GM19328 (cell line): ENCODE measurements at regions not wholly inside any gene's neighbourhood (a gene's known extent, or its start where the extent isn't known, plus 50 kb on each side); places are given as distances from the start of the nearest gene placed in this dataset.

Experiments
- ATAC-seq: cut with Tn5 transposase; IDR thresholded peaks from one replicate; pipeline ENCODE4 v1.9.1; 2021; ENCODE audit warnings: mild to moderate bottlenecking, moderate library complexity; ENCODE audit not compliant: unreplicated experiment

DNA sequence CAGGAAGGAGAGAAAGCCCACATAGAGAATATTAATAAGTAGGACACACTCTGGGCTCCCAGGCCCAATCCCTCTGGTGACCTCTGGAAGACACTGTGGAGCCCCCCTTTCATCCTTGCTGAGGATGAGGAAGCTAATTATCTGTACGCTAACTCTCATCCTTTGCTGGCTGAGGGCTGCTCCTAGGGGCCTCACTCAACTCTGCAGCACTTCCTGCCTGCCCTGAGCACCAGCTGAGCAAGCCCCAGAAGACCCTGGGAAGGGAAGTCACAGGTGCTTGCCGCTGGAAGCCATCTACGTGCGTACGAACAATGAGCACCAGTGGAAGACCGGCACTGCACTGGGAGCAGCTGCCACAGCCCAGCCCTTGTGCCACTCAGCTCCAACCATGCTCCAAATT, 145.8 kb upstream of the CDH5 start:
- no peak for ATAC-seq

DNA sequence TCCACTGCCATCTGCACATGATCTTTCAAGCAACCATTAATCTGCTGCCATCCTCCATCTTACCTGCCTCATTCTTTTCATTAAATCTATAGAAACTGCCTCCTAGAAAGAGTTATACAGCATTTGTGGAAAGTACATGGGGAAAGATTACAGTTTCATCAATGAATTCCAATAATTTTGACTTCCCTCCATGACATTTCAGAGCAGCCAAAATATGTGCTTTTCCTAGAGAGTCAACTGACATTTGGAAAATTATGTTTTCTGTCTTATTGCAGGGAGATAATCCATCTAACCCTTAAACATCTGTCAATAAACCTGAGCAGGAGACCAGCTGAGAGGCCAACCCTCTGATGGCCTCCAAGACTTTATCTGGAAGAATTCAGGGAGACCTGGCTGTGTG, 147.0 kb upstream of the CDH5 start:
- no peak for ATAC-seq

DNA sequence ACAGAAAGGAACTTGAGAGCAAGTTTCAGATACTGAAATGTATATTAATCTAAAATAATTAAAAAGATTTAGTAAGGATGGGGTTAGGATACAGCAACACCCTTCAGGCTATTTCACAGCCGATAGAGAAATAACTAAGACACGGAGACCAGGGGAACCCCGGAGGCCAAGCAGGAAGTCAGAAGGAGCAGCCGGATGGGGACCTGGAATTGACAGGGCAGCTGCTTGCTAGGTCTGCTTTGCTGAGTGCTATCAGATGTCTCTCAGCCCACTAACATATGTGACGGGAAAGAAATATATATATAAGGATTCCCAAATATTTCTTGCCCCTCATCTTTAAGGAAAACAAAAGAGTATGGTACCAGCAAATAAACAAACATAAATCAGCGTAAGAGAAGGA, 154.1 kb upstream of the CDH5 start:
- ATAC-seq: no peak

DNA sequence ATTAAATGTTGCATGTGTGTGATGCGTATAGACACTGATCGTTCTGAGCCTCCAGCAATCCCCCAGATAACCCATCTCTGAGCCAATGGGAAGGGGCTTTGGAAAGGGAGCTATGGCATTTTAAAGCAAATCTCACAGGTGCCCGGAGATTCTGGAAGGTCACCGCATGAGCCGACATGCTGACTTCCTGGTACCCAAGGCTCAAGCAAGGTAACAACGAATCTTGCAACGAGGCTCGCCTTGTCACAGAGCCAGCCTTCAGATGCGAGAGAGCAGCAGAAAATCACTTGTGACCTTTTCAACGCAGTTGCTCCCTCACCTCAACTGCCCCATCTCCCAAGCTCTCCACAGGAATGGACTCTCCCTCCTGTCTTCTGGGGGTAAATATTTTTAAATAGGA, 154.8 kb upstream of the CDH5 start:
- no peak for ATAC-seq

DNA sequence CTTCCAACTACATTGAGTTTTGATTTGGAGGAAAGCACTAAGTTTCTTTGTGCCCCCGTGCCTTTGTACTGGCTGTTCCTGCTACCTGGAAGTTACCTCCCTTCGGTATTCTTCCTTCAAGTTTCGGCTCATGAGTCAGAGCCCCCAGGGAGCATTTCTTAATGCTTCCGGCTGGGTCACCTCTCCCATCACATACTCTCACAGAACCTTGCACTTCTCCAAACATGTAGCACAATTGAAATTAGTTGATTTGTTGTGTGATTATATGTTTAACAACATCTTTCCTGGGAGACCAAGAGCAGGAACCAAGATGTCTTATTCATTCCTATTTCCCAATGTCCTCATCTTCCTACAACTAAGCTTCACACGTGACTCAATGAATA, 158.6 kb upstream of the CDH5 start:
- ATAC-seq: no peak

DNA sequence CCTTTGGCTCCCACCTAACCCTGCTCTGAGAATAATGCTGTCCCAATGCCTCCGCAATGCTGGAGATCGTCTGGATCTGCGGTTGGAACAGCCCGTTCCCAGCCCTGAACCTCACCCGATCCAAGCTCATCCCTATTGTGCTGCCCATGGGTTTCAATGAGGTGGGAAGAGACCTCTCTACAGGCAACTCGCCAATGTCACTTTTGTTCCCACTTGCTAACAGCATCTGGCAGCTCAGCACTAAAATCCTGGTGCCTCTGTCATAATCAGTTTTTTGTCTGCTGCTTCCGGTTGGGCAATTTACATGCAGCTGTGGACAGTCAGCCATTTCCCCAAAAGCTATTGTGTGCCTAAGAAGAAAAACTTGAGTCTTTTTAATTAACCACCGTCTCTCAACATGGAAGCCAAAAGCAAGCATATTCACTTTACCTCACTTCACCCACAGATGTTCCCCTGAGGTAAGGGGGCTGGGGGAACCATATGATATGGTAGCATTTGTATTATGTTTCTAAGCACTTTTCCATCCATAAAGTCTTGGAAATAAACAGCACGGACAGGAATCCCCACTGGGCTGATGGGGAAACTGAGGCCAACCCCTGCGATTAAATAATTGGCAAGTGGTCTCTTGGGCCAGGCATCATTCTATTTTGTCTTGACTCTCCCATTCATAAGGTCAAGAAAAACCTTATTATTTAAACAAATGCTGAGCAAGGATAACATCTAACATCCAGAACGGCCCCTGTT, 159.2 kb upstream of the CDH5 start:
- no peak for ATAC-seq

DNA sequence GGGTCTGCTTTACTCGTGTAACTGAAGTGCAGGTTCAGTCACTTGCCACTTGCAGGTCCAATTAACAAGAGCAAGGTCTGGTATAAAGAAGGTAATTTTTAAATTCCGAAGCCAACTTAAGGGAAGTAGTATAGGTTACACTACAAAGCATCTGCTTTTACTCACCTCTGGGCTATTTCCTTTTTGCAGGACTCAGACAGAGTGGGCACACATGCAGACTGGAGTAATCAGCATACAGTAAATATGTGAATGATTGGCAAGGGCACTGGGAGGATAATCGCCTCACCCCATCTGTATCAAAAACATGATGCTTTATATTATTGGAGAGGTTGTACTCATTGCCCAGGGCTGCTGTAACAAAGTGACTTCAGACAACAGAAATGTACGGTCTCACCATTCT, 160.1 kb upstream of the CDH5 start:
- ATAC-seq: no peak

DNA sequence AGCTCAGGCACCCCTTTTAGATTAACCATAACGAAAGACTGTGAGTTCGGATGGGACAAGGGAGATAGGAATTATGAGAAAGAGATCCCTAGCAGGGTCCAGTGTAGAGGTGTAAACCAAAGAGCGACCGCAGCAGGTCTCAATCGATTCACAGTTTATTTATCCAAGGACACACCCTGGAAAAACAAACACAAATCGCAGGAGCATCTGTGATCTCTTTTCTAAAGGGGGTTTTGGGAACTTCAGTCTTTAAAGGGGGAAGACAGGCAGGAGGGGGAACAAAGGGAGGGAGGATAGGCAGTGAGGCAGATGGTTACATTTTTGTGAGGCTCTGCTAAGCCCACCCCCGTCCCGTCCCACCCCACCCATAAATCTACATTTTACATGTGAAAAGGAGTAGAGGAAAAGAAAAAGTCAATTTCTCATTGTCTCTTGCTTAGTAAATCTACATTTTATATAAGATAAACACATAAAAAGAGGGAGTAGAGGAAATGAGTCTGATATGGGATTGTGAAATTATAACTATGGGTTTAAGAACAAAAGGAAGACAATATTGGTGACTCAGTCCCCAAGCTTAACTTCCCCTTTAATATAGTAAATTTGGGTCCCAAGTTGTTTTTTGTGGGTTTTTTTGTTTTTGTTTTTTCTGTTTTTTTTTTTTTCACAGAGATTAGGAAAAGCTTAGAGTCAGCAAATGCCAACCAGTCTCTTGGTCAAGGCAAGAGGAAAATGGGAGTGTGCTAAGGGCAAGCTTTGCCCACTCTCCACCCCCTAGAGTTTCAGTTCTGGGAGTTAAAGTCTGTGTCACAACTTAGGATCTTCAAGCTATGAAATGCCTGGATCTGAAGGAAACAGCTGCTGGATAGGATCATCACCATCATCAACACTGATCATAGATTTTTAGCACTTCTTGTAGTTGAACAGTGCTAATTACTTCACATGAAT, 160.9 kb upstream of the CDH5 start:
- no peak for ATAC-seq

DNA sequence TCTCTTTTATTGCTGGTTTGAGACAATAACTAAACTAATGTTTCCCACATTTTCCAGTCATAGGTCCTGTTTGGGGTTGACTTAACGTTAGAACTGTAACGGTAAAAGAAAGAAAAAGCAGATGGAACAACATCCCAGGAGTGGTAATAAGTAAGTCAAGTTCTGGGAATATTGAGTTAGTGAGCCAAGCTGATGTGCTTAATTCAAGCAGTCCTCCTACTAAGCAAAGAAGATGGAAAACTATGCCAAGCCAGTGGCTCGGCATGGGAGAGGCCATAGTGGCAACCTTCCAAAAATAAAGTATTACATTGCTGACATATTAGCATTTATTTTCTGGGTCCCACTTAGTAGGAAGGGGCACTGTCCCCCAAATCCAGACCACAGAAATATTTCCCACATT, 161.7 kb upstream of the CDH5 start:
- ATAC-seq: no peak

DNA sequence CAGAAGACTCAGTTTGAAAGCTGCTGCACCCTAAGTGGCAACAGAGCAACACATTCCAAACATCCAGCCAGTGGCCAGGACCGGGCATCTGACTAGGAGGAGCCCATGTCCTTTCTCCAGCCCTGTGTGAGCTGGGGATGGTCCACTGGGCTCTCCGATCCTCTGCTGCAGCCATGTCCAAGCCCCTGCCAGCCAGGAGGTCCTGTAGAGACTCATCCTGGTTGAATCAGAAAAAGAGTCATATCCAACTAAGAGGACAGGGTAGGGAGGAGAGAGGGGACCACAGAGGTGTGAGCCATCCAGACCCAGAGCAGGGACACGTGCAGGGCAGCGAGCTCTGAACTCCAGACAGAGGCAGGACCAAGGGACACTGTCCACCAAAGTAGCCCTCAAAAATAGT, 163.0 kb upstream of the CDH5 start:
- no peak for ATAC-seq

DNA sequence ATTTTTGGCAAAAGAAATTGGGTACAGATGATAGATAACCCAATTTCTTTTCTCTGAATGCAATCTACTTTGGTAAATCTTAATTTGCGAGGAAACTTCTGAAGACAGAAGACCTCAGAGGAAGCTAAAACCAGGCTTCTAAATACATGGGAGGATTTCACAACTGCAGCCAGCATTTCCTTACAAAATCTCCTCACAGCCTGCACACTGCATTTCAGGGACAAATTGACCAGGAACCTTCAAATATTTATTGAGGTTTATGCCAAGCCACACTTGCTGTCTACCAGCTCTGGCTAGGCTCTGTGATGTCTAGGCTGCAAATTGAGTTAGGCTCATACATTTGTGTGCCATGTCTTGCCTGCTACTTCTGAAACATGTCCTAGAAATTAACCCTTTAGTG, 167.3 kb upstream of the CDH5 start:
- no peak for ATAC-seq

DNA sequence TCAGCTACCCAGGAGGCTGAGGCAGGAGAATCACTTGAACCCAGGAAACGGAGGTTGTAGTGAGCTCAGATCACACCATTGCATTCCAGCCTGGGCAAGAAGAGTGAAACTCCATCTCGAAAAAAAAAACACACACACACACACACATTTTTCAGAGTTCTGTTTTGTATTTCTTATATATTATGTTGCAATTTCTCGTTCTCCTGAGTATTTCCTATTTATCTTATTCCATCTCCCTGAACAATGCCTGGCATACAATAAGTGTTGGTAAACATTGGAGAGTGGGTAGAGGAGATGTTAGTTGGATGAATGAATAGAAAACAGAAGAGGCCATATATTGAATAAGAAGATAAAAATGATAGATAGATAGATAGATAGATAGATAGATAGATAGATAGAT, 167.8 kb upstream of the CDH5 start:
- ATAC-seq: no peak

DNA sequence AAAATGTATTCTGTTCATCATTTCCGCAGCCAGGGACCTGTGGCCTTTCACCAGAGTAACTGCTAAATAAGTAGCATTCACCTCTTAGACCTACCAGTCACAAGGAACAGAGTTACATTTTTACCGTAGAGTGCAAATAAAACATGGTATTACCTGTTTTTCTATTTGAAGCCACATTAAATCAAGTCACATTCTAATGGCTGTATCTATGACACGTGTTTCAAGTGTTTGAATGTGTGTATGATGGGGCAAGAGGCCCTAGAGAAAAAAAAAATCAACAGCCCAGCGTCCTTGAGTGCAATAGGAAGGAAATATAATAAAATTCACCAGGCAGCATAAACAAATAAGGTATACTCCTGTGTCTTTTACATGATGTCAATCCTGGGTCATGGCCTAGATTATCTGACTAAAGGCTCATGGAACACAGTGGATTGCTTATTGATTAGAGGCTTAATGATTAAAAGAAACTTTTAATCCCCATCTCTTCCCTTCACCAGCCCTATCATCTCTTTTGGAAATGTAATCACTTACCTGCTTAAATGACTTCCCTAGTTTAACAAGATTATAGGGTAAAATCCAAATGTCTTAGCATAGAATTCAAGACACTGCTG, 168.7 kb upstream of the CDH5 start:
- ATAC-seq: no peak

DNA sequence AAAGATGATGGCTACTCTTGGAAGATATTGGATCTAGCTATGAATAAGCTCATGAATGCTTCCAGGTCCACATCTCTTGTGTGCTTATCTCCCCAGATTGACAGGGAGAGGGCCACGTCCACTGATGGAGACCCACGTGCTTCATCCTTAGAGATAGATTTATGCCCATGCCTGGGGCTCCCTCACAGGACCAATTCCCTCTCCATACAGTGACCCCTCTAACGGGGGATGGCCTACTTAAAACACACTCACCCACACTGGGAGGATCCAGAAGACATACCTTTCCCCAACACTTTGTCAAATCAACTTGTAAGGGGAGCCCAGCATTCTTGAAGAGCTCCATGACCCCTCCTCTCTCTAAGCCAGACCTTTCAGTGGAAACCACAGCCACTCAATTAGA, 169.7 kb upstream of the CDH5 start:
- ATAC-seq: no peak

DNA sequence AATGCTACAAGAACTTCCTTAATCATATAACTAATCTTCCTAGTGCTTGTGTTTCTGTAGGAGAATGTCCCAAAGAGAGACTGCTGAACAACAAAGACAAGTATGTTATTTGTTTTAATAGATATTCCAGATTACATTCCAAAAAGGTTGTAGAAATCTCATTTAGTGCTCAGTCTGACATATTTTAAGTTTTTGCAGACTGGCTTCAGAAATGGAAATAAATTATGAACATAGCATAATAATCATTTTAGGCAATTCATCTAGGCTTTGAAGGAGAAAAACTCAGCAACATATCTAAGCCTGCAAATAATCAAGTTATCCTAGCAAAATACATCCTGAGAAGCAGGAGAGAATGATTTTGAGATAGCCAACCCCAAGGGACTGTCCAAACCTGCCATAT, 171.6 kb upstream of the CDH5 start:
- no peak for ATAC-seq

DNA sequence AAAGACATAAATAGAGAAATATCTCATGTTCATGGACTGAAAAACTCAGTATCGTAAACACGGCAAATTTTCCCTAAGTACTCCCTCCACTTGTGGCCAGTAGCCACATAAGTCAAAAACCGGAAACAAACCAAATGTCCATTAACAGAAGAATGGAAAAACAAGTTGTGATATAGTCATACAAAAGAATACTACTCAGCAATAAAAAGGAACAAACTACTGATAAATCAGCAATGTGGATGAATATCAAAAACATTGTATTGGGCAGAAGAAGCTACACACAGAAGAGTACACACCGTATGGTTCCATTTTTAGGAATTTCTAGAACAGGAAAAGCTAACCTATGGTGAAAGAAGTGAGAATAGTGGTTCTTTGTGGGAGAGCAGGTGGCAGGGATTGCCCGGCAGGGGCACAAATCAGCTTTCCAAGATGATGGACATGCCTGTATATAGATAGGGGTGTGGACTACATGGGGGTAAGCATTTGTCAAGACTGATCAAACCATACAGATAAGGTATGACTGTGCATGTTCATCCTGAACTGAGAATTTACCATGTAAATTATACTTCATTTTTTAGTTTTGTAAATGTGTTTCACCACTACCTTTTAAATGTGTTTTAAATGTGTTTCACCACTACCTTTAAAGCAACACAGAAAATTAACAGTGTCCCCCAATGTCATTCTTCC, 172.8 kb upstream of the CDH5 start:
- ATAC-seq: no peak

DNA sequence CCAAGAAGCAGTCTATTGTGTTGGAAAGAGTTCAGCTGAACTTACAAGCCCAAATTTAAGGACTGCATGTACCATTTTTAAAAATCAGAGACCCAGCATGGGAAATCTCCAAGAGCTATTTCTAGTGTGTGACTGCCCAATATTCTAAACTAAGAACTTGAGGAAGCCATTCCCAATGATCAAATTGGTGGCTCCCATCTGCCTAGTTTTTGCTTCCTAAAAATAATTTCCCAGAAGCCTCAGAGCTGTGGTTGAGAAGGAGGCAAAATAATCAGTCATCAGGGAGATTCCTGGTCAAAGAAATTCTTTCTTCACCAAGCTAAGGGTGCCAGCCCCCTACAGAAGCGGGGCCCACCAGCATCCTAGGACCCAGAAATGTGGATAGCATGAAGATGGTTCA, 176.1 kb upstream of the CDH5 start:
- ATAC-seq: no peak

DNA sequence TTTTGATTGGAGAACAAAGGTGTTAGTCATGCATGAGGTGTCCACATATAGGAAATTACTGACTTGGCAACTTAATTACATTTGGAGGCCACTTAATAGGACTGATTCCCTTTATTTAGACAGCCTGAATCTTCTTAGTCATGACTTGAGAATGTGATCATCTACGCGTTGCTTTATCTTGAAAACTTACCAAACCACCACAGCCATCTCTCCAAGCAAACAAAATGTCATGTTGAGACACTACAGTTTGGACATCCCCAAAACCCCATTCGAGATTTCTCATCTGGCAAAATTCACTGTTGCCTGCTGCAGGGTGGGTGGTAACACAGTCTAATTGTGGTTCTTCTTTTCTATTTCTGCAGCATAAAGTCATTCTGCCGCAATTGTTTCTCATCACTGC, 176.5 kb upstream of the CDH5 start:
- ATAC-seq: no peak

DNA sequence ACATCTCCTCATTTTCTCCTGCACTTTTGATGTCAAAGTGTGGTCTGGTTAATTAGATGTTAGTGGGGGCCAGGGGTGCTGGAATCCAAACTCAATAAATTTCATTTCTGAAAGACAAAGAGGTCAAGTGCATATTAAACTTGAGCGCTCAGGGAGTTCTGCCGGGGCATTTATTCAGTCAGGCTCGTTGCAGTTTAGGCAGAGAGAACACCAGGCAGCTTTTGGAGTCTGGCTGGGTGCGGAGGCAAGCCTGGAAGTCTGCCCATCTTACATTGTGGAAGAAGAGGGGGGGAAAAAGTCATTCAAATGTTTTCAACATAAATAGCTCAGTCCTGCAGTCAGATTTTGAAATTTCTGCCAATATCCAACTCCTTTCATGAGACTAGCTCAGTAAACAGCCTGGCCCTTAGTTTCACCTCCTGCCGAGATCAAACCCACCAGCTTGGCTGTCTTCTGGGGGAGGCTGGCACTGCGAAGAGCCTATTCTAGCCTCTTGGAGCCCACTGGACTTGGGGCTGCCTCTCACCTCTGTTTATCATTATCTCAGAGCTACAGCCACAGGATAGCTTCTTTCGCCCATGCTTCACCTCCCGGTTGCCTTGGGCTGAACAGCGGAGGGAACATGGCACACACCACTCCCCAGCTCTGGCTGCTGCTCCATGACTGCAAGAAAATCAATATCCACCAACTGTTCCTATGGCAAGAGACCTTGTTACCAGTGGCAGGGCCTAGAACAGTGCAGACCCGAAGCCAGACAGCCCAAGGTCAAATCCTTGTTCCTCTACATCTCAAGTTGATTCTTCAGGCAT, 177.4 kb upstream of the CDH5 start:
- ATAC-seq: no peak

DNA sequence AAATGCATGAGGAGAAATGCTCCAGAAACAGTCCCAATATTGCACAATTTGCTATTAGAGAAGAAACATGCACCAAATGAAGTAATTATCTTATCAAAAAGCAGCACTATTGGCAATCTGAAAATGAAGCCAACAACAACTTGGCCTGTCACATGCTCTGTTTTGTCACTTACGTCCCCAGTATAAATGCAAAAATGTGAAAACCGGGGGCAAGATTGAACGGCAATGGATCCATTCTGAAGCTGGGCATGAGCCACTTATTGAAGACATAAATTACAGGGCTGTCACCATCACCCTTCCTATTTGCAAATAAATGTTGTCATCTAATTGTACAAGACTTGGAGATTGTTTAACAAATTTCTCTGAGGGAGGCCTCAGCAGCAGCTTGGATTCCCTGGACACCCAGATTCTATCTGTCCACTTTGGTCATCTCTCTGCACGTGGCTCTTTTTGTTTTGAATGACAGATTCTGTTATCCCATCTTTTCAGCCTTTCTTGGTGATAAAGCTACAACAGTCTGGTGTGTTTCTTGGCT, 180.2 kb upstream of the CDH5 start:
- ATAC-seq: no peak
